ENCODE measurements at regions not wholly inside any gene's neighbourhood (a gene's known extent, or its start where the extent isn't known, plus 50 kb on each side); places are given as distances from the start of the nearest gene placed in this dataset.

- no peak for DNase-seq (ENCODE audit: low spot score)
Observed at GRCh38 chr6:156068881-156069280, 613.2 kb upstream of the NOX3 start.

DNA sequence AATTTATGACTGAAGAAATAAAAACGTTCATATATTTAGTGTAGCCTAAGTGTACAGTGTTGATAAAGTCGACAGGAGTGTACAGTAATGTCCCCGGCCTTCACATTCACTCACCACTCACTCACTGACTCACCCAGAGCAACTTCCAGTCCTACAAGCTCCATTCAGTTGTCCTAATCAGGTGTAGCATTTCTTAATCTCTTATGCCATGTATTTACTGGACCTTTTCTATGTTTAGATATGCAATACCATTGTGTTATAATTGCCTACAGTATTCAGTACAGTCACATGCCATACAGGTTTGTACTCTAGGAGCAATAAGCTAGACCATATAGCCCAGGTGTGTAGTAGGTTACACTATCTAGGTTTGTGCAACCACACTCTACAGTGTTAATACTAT, 610.2 kb upstream of the NOX3 start:
- DNase-seq (ENCODE audit: low spot score): no peak

DNA sequence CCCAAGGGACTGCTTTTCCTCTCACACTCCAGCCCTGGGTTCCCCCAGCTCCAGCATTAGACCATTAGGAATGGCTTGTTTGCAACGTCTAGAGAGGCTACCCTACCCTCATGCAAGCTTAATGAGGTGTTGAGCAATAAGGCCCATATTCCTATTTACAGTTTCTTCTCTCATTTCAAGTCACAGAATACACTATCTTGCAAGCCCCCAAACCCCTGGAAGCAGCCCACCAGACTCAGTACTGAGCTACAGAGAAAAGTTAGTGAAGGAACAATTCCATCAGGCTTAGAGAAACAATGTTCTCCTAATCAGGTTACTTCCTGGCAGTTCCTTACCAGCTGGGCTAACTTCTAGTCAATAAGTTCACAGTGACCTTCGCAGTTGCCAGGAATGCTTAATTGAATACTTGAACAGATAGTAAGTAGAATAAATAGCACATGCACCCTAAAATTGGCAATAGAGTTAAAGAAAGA, 606.5 kb upstream of the NOX3 start:
- DNase-seq (ENCODE audit: low spot score): no peak

- no peak for DNase-seq (ENCODE audit: low spot score)
Observed at GRCh38 chr6:156061465-156061864, 605.8 kb upstream of the NOX3 start.

GRCh38 chr6:156060013-156060412, 604.4 kb upstream of the NOX3 start:
- no peak for DNase-seq (ENCODE audit: low spot score)

GRCh38 chr6:156058356-156058755, 602.7 kb upstream of the NOX3 start:
- no peak for DNase-seq (ENCODE audit: low spot score)

DNA sequence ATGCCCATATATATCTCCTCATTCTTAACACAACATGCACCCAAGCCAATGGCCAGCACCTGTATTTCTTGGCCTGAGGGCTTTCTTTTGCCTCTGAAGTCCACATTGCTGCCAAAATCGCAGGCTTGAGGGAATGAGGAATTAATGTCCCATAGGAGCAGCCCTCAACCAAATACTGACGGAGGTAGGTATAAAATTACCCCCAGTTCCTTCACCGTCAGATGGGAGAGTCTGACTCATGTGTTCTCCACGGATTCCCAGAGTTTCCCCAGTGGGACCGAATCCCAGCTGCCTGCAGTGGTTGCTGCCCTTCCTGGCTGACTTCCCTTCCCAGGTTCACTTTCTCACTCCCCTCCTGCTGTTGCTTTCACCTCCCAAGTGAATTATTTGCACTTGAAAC, 602.2 kb upstream of the NOX3 start:
- no peak for DNase-seq (ENCODE audit: low spot score)

DNA sequence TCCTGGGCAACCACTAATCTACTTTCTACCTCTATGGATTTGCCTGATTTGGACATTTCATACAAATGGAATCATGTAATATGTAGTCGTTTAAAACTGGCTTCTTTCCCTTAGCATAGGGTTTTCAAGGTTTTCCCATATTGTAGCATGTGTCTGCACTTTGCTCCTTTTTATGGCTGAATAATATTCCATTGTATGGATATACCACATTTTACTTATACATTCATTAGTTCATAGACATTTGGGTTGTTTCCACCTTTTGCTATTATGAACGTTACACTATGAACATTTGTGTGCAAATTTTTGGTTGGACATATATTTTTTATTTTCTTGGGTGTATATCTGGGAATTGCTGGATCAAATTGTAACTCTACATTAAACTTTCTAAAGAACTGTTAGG, 600.4 kb upstream of the NOX3 start:
- no peak for DNase-seq (ENCODE audit: low spot score)

GRCh38 chr6:156053626-156054025, 598.0 kb upstream of the NOX3 start:
- DNase-seq (ENCODE audit: low spot score): no peak

- no peak for DNase-seq (ENCODE audit: low spot score)
Observed at GRCh38 chr6:156046841-156047449, 591.3 kb upstream of the NOX3 start.

DNA sequence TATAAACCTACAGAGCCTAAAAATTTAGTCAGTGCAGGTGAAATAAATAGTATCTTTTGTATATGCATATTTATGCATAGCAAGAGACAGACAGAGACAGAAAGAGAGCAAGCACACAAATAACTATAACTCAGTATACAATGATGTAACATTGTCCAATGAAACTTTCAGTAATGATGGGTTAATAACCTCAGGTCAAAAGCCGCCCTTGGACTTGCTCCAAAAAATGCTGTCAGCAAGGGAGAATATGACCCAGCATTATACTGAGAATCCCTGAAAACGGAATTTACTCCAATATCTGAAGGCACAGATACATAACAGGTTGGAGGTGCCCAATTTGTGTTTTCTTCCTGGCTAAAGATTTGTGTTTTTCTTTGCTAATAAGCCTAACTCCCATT, 590.6 kb upstream of the NOX3 start:
- no peak for DNase-seq (ENCODE audit: low spot score)

DNA sequence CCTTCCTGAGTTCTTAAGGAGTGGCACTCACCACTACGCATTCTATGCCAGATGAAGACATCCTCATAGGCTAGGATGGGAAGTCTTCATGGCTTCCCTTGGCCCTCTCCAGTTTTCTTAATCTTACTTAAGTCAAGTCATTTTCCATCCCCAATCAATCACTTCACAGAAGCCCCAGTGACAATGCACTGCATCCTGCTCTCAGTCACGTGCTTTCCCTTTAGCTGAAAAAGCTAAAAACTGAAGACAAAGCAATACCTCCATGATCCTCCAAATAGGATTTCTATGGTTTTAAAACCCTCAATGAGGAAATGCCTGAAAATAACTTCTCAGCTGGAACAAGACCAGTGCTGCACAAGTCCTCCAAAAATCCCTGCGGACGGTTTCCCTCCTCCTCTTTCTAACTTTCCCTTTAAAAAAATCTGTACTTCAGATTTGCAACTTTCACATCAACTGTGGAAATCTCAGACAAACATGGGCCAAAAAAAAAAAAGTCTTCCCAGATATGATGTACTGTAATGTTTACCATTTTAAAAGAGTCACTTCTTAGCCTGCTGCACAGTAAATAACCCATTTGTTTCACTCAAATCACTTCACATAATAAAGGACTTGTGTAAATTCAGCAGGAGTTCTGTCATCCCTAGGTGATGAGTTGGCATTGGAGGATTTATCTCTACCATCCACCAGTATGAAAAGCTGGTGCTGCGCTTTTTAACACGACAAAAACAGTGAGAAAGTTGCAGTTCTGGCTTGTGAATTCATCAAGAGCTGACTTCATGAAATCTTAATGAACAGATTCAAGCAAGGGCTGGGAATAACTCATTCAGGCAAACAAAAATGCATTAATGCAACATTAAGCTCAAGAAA, 590.0 kb upstream of the NOX3 start:
- no peak for DNase-seq (ENCODE audit: low spot score)

DNA sequence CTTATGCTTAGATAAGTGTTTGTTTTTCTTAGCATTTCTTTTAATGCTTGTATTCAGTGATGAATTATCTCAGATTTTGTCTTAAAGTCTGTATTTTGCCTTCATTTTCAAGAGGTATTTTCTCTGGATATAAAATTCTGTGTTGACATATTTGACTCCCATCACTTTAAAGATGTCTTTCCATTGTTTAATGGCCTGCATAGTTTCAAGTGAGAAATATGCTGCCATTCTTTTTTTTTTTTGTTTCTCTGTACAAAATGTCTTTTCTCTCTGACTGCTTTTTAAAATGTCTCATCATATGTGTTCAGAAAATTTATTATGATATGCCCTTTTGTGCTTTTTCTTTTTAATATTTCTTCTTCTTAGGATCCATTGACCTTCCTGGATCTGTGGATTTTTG, 578.0 kb upstream of the NOX3 start:
- DNase-seq (ENCODE audit: low spot score): no peak

DNA sequence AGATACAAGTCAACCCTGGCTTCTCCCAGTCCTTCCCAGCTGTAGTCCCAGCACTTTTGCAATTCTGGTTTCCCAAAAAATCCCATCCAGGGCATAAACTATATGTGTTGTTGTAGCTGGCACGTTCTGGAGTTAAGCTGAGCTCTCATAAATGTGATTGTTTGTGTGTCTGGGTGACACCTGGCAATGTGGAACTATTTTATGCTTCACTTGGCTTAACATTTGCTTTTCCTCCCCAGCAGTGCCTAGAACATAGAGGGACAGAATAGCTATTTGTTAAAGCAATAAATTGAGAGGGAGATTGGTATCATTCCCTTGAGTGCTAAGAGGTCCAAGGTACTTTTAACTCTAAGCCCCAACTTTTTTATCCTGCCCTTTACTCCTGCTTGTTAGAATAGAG, 575.9 kb upstream of the NOX3 start:
- no peak for DNase-seq (ENCODE audit: low spot score)

DNA sequence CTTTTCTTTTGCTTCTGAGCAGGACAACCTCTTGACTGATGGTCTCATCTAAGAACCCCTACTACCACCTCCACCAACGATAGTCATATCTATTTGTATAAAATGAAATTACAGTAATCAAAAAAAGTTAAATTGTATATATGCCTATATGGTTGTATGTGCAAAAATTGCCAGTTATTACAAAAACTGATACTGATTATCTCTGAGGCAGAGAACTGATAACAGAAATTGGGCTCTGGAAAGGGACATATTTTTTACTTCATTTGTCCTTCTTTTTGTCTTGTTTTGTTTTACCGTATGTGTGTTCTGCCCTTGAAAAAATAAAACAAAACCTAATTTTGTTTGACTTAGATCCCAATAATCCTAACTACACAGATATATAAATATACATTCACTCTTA, 574.4 kb upstream of the NOX3 start:
- no peak for DNase-seq (ENCODE audit: low spot score)

DNA sequence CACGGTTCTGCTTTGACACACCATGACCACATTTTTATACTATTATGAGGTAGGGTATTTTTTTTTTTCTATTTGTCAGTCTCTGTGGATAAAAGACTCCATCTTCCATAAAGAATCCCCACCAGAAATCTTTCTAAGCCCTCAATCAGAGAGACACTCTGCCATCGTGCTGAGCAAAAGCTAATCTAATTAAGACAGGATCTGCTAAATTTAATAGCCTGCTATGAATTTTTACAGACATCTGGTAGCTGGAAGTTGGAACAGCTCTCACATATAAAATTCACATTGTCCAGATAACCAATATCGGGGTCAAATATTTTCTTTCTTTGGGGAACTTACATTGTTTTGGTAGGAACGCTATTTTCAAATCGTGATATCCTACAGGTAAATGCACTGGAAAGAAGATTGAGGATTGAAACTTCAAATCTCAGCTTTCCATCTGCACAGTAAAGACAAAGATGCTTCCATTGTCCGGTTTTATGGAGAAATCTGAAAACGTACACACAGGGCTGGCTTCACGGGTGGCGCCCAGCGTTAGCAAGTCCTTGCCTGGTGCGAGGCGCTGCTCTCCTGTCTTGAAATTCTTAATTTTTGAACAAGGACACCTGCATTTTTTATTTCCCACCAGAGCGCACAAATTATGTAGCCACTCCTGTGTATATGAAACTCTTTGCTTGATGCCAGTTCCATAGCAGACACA, 573.8 kb upstream of the NOX3 start:
- DNase-seq (ENCODE audit: low spot score): no peak

DNA sequence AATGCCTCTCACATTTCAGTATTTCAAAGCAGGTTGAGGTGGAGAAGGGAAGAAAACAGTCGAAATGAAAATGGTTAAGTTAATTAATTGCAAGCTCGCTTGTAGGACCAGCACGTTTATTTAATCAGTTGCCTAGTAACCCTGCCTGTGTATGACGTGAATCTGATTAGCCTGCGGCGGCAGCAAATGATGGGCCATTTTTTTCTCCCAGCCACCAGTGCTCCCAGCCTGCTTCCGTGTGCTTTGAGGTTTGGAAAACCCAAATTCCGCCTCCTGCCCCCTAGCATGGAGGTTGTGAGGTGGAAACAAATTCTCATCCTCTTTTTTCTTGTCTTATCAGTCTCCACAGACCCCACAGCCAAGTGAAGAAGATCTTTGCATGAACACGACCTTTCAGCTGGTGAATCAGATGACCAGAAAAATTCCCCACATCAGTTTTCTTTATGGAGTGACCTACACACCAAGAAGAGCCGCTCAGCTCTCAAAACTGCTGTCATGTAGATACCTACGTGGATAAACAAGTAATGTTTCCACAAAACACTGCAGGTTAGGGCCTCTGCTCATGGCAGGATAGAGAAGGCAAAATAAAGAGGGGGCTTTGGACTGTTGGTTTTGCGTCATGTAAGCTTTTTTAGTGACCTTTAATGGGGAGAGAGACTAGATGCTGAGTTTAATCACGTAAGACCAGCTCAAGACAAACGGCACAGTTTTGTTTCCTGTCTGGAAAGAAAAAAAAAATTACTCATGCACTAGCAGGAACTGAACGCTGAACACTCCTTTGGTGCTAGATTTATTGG, 572.9 kb upstream of the NOX3 start:
- DNase-seq (ENCODE audit: low spot score): no peak

DNA sequence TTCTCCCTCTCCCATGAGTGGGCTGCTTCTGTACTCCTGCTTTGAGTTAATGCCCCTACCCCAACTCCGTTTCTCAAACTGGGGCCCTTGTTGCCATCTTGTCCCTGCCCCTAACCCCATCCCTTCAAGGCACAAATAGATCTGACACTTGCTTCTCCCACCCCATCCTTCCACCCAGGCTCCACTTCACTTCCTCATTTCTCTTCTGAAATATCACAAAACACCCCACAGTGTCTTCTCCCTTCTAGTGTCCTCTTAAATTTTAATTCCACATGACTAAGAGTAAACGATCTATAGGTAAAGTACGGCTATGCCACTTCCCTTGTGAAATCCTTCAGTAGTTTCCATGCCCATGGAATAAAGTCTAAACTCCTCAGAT, 571.6 kb upstream of the NOX3 start:
- DNase-seq (ENCODE audit: low spot score): no peak

GRCh38 chr6:156026486-156027247, 571.0 kb upstream of the NOX3 start:
- no peak for DNase-seq (ENCODE audit: low spot score)

GRCh38 chr6:156024339-156024738, 568.7 kb upstream of the NOX3 start:
- no peak for DNase-seq (ENCODE audit: low spot score)
